Right lobe of liver (tissue), 6 donors: ENCODE measurements at regions not wholly inside any gene's neighbourhood (a gene's known extent, or its start where the extent isn't known, plus 50 kb on each side); places are given as distances from the start of the nearest gene placed in this dataset.

Experiments
- ATAC-seq, 4 donors: fragments of 200-7000 bp; cut with Tn5 transposase; one replicate each; pipeline ENCODE4 v1.9.1; 2020; ENCODE audit warnings: mild to moderate bottlenecking in 4 of 4, moderate library complexity in 4 of 4
- DNase-seq, 3 donors: peaks; one replicate each; pipeline ENCODE4 v3.0.0-alpha.2; 2020
- H3K27ac ChIP-seq, 3 donors: fragments of 200-600 bp; one replicate each; pipeline ENCODE4 v1.8.0; 2022
- H3K27me3 ChIP-seq, 2 donors: fragments of 200-600 bp; one replicate each; pipeline ENCODE4 v1.8.0; 2022
- H3K36me3 ChIP-seq, 4 donors: fragments of 200-600 bp; sonication (generic) in 1 of 4; one replicate each; pipeline versions ENCODE4 v1.5.1 to v1.8.0; 2017 to 2022; ENCODE audit warnings: control low read depth in 1 of 4
- H3K4me1 ChIP-seq, 4 donors: fragments of 200-600 bp; sonication (generic) in 1 of 4; one replicate each; pipeline versions ENCODE4 v1.5.1 to v1.8.0; 2017 to 2022; ENCODE audit warnings: control low read depth in 1 of 4
- H3K4me3 ChIP-seq, 3 donors: fragments of 200-600 bp; one replicate each; pipeline ENCODE4 v1.8.0; 2022
- H3K9me3 ChIP-seq, 4 donors: fragments of 200-600 bp; sonication (generic) in 1 of 4; one replicate each; pipeline versions ENCODE4 v1.5.1 to v1.8.0; 2017 to 2022; ENCODE audit warnings: control low read depth in 1 of 4
- CTCF ChIP-seq, 4 donors: fragments of 200-600 bp in 3 of 4; fragments of 450-650 bp in 1 of 4; IDR thresholded peaks; one replicate each; pipeline versions ENCODE4 v1.5.1 to v1.8.0; 2016 to 2022; ENCODE audit warnings: antibody characterized with exemption in 4 of 4, mild to moderate bottlenecking in 2 of 4
- POLR2A ChIP-seq: fragments of 450-650 bp; IDR thresholded peaks from one replicate; pipeline ENCODE4 v1.6.1; 2017; ENCODE audit warnings: antibody characterized with exemption, mild to moderate bottlenecking
- WGBS: methylation state at CpG from one replicate; pipeline ENCODE4 v1.1.6; 2018; ENCODE audit warnings: low coverage, low lambda C conversion rate; ENCODE audit not compliant: insufficient coverage; ENCODE audit errors: missing lambda C conversion rate; 5-methylcytosine and 5-hydroxymethylcytosine counted together
- intact Hi-C, 2 donors: fragments of 100-400 bp; cut with DNase I; formaldehyde crosslinking; loops; one replicate each; pipeline versions ENCODE4 v1.11.2 to v1.14.1; 2022
- donor health status: DM: no; HTN: yes; CAD: no.
- donor health status: DM: no; HTN: no; CAD: no.
- donor health status: DM: no; HTN: no; CAD: no.
- donor health status: DM: no; HTN: yes; CAD: no.
- donor health status: DM: no; HTN: yes; CAD: no.

GRCh38 chr15:95059346-95059905 is 828.1 kb downstream of the MCTP2 start:
- intact Hi-C loops = no loop called here
- Histone ChIP-seq H3K27ac (no peak overlapping the region), H3K36me3 (no peaks in the 10 kb centered on the region), H3K9me3 (no peaks in the 10 kb centered on the region), H3K27me3 (no peaks in the 10 kb centered on the region), H3K4me3 (no peak overlapping the region), H3K4me1 (no peaks in the 10 kb centered on the region)
- ATAC-seq = no peak
- 40% methylated on average over 1 of the region's 4 CpGs for WGBS
- TF ChIP-seq POLR2A (no peak), CTCF (IDR thresholded peaks at IDR 0.05) (no peak)
- DNase-seq = no peak

- DNase-seq = no peak
- TF ChIP-seq CTCF (IDR thresholded peaks at IDR 0.05) (no peak), POLR2A (no peak)
Observed at GRCh38 chr15:95068701-95069521, 837.5 kb downstream of the MCTP2 start.

GRCh38 chr15:95075792-95076677 is 844.7 kb downstream of the MCTP2 start:
- Histone ChIP-seq H3K27me3 (no peaks in the 10 kb centered on the region), H3K9me3 (no peaks in the 10 kb centered on the region), H3K27ac (no peak overlapping the region), H3K4me3 (no peak overlapping the region), H3K4me1 (no peaks in the 10 kb centered on the region), H3K36me3 (no peaks in the 10 kb centered on the region)
- no peak for DNase-seq
- TF ChIP-seq CTCF (IDR thresholded peaks at IDR 0.05) (no peak), POLR2A (no peak)
- intact Hi-C loops = no loop called here
- peak in 1 of 4 donors; percentile 18 for ATAC-seq
- WGBS = 32% methylated on average over 13 of the region's 13 CpGs

More at GRCh38 chr15:95068701-95069521, 837.5 kb downstream of the MCTP2 start:
- Histone ChIP-seq H3K36me3 (no peaks in the 10 kb centered on the region), H3K27ac (no peak overlapping the region), H3K4me1 (no peaks in the 10 kb centered on the region), H3K9me3 (no peaks in the 10 kb centered on the region), H3K27me3 (no peaks in the 10 kb centered on the region), H3K4me3 (no peak overlapping the region)
- no peak for ATAC-seq
- 71% methylated on average over 11 of the region's 11 CpGs for WGBS
- intact Hi-C loops = no loop called here

GRCh38 chr15:95076678-95076990 is 845.3 kb downstream of the MCTP2 start:
- Histone ChIP-seq H3K9me3 (no peaks in the 10 kb centered on the region), H3K27me3 (no peaks in the 10 kb centered on the region), H3K36me3 (no peaks in the 10 kb centered on the region), H3K4me1 (no peaks in the 10 kb centered on the region), H3K27ac (no peak overlapping the region), H3K4me3 (no peak overlapping the region)
- DNase-seq (no peak), ATAC-seq (no peak)
- intact Hi-C loops = no loop called here
- TF ChIP-seq CTCF (IDR thresholded peaks at IDR 0.05) (no peak), POLR2A (no peak)
